ENCODE measurements at regions not wholly inside any gene's neighbourhood (a gene's known extent, or its start where the extent isn't known, plus 50 kb on each side); places are given as distances from the start of the nearest gene placed in this dataset.
A peak's percentile ranks its signal among the peaks of the same experiment; 100 is the strongest.
"Not testable (repeated sequence)": the region's sequence is repeated elsewhere in the genome, so short reads cannot be mapped to it uniquely, and the experiment has no call there.

DNA sequence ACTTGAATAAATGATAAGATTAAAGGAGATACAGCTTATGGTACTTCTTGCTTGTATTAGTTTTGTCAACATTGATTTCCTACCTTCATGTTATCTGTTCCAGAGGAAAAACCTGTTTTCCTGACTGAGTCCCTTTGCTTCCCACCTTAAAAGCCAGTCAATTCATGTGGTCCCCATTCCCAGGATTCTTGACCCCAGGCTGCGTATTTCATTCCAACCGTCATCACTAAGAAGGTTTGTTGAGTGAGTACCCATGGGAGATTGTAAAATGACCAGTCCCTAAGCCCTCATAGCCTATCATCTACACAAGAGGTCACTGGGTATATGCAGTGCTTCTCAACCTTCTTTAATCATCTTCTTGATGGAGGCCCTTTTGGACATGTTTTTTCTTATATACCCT lies 52.2 kb downstream of the BEX3 start:
- DNase-seq (ENCODE audit: low read depth, low spot score) = no peak

DNA sequence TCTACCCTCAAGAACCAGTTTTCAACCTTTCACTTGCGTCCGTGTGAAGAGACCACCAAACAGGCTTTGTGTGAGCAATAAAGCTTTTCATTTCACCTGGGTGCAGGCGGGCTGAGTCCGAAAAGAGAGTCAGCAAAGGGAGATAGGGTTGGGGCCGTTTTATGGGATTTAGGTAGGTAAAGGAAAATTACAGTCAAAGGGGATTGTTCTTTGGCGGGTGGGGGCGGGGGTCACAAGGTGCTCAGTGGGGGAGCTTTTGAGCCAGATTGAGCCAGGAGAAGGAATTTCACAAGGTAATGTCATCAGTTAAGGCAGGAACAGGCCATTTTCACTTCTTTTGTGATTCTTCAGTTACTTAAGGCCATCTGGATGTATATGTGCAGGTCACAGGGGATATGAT lies 52.7 kb downstream of the BEX3 start:
- DNase-seq (ENCODE audit: low read depth, low spot score) = not testable (repeated sequence)

DNA sequence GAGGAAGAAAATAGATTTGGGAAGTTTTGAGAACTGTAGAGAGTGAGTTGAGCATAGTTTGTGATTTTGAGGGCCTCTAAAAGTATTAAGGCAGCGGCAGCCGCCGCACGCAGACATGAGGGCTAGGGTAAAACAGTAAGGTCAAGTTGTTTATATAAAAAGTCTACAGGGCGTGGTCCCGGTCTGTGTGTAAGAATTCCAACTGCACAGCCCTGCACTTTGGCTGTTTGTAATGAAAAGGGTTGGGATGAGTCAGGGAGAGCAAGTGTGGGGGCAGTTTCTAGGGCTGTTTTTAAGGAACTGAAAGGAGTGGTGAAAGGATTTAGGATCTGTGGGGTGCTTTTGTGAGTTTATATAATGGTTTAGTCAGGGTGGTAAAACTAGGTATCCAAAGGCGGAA lies 55.0 kb downstream of the BEX3 start:
- peak; percentile 15 for DNase-seq (ENCODE audit: low read depth, low spot score)

DNA sequence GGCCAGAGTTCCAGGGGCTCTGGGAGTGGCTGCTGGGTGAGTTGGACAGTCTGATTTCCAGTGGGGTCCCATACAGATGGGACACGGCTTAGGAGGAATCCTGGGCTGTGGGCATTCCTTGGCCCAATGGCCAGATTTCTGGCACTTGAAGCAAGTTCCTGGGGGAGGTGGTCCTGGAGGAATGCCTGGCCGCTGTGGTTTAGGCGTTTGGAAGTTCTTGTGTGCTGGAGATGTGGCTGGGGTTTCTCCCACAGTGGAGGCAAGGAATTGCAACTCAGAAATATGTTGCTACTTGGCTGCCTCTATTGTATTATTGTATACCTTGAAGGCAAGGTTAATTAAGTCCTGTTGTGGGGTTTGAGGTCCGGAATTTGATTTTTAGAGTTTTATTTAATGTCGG lies 56.5 kb downstream of the BEX3 start:
- peak; percentile 66 for DNase-seq (ENCODE audit: low read depth, low spot score)

DNA sequence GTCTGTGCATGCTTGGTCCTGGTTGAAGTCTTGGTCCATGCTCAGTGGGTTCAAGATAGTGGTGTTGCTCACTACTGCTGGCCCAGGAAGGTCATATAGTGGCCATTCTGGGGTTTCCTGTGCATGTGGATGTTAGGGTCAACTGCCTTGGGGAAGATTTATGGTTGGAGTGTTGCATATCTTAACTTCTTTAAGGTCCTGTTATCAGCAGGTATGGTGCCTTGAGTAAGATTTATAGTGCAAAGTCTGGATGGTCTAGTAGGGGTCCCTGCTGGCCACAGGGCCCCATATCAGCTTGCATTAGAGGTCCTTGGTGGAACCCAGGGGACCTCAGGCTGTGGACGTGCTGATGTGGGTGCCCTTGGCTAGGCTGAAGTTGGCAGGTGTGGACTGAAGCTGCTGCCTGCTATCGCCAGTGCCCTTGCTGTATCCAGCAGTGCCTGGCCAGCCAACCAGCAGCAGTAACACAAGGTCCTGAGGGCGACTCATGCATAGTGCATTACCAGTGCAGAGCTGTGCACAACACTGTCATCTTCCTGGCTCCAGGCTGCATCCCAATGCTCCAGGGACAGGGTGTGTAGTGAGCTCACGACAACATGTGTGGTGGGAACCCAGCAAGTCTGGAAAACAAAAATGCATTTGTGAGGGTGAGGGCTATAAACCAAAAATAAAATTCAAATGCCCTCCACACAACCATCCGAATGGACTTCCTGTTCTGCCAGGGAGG lies 61.0 kb downstream of the BEX3 start:
- no peak for DNase-seq (ENCODE audit: low read depth, low spot score)

DNA sequence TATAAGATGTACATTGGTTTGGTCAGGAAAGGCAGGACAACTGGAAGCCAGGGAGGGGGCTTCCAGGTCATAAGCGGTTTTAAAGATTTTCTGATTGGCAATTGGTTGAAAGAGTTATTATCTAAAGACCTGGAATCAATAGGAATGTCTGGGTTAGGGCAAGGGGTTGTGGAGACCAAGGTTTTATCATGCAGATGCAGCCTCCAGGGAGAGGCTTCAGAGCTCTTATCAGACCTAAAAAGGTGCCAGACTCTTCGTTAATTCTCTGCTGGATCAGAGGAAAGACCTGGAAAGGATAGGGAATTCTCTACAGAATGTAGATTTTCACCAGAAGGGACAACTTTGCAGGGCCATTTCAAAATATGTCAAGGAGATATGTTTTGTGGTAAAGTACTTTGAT lies 62.8 kb downstream of the BEX3 start:
- DNase-seq (ENCODE audit: low read depth, low spot score) = no peak

DNA sequence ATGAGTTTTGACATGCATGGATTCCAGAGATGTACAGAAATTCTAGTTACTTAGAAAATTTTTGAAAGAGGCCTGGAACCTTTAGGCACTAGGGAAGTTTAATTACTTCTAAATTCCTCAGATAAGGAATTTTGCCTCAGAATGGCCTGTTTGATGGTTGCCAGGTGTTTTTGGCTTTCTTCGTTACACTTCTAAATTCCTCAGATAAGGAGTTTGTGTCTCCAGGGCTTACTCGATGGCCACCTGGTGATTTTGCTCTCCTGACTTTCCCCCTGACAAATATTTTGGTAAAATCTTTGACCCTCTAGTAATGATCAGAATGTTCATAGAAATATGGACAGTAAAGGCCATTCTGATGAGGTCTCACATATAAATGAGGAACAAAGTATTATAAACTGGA lies 64.3 kb downstream of the BEX3 start:
- peak; percentile 50 for DNase-seq (ENCODE audit: low read depth, low spot score)

DNA sequence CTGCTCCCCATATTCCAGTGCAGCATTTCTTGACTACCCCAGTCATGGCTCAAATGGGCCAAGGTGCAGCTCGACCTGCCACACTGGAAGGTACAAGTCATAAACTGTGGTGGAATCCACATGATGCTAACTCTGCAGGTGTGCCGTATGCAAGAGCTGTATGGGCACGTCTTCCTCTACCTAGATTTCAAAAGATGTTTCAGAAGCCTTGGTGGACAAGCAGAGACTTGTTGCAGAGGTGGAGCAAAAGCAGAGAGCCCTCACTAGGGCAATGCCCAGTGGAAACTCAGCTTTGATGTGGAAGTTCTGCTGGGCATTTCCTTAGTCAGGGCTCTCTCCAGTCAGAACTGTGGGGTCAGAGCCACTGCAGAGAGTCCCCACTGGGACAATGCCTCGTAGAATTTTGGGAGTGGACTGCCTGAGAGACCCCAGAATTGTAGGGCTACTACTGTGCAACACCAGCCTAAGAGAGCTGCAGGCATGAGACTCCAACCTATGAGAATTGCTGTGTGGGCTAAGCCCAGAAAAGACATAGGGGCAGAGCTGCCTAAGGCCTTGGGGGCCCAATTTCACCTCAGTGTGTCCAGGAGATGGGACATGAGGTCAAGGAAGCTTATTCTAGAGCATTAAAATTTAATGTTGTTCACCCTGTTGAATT lies 65.7 kb downstream of the BEX3 start:
- no peak for DNase-seq (ENCODE audit: low read depth, low spot score)

DNA sequence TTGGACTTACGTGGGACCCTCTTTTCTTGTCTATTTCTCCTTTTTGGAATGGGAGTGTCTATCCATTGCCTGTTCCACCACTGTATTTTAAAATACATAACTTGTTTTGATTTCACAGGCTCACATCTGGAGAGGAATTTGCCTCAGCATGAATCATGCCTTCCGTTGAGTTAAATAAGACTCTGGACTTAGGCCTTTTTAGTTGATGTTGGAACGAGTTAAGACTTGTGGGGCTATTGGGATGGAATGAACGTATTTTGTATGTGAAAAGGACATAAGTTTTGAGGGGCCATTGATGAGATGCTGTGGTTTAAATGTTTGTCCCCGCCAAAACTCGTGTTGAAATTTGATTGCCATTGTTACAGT lies 66.2 kb downstream of the BEX3 start:
- DNase-seq (ENCODE audit: low read depth, low spot score) = peak; percentile 30

DNA sequence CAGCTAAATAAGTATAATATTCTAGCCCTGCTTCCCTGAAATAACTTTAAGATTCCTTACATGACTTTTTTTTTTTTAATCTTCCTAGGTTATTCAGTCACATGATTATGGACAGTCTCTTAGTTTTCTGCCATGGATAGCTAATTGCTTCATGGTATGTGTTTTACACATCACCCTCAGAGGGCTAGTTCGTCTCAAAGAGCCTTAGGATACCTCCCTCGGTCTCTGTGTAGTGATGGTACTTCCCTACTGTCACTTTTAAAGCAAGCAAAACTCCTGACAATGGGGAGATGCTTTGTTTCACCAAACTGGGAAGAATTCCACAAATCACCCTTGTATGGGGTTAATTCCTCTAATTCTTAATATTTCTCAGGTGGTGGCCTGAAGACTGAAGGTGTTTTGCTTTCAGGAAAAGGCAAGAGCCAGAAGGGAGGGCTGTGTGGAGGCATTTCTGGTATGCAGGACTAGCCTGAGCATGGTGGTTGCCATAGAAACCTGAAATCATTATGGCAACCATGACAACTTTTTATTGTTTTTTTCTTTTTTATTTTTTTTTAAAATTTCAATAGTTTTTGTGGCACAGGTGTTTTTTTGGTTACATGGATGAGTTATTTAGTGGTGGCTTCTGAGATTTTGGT lies 70.4 kb downstream of the BEX3 start:
- DNase-seq (ENCODE audit: low read depth, low spot score) = peak; percentile 70

All from astrocyte of the hippocampus (primary cell).